K562 (cell line): ENCODE measurements at regions not wholly inside any gene's neighbourhood (a gene's known extent, or its start where the extent isn't known, plus 50 kb on each side); places are given as distances from the start of the nearest gene placed in this dataset.

ENCODE experiments used
- ATAC-seq: fragments of 200-7000 bp; cut with Tn5 transposase; 3 replicates; pipeline ENCODE4 v1.9.1; 2020; ENCODE audit warnings: moderate library complexity
- BruUV-seq: library from RNA; stranded (reverse); fragments of 400-500 nt; replicated peaks from 2 replicates; lab custom pipeline; 2021; lab: Mats Ljungman, UMichigan
- CTCF ChIA-PET: fragments of 300-600 bp; formaldehyde crosslinking; extraction: SDS; loops from one replicate; lab custom pipeline; 2021; ENCODE audit warnings: low intra/inter-chr PET ratio; lab: Yijun Ruan, JAX
- POLR2A ChIA-PET: fragments of 300-600, 350-650 bp; sonication (Branson Sonifier 250); formaldehyde crosslinking; extraction: SDS; loops from one replicate; lab custom pipeline; 2021; ENCODE audit warnings: antibody characterized with exemption, inconsistent platforms; lab: Yijun Ruan, JAX
- DNase-seq, 4 experiments: peaks; one replicate each; pipeline versions ENCODE4 v3.0.0 to v3.0.0-alpha.2; 2011 to 2018; ENCODE audit warnings: low spot score in 3 of 4, mixed read lengths in 3 of 4; ENCODE audit errors: extremely low read depth in 1 of 4
- FAIRE-seq: peaks from 2 replicates; lab custom pipeline; 2011; peaks lifted over from hg19 to GRCh38; lab: Jason Lieb, UNC
- H2AFZ ChIP-seq: 2 replicates; pipeline ENCODE4 v1.6.0; 2011; ENCODE audit warnings: low read depth, low read length, control low read depth, inconsistent platforms
- H3K27ac ChIP-seq: fragments of 200-600 bp; 3 replicates; pipeline ENCODE4 v1.8.0; 2011; ENCODE audit warnings: low read depth, mild to moderate bottlenecking, control low read depth, inconsistent platforms, low read length, moderate library complexity, mixed read lengths; ENCODE audit errors: extremely low read depth
- H3K27me3 ChIP-seq, 2 experiments: fragments of 300-600 bp in 1 of 2; 2 replicates in 1 of 2; 3 replicates in 1 of 2; pipeline versions ENCODE4 v1.6.0 to v1.8.0; 2011; ENCODE audit warnings: inconsistent platforms in 2 of 2, low read length in 2 of 2, mild to moderate bottlenecking in 1 of 2, mixed read lengths in 1 of 2, moderate library complexity in 1 of 2; ENCODE audit not compliant: control insufficient read depth in 2 of 2, insufficient read depth in 2 of 2
- H3K36me3 ChIP-seq: fragments of 300-600 bp; 3 replicates; pipeline ENCODE4 v1.8.0; 2011; ENCODE audit warnings: mild to moderate bottlenecking, low read length, inconsistent platforms; ENCODE audit not compliant: control insufficient read depth, insufficient read depth
- H3K4me1 ChIP-seq, 2 experiments: fragments of 200-600 bp in 1 of 2; replicated peaks in 1 of 2; 2 replicates in 1 of 2; 3 replicates in 1 of 2; pipeline versions ENCODE4 v1.5.1 to v1.8.0; 2011; ENCODE audit warnings: inconsistent platforms in 2 of 2, low read length in 2 of 2, mild to moderate bottlenecking in 1 of 2, mixed read lengths in 1 of 2, moderate library complexity in 1 of 2; ENCODE audit not compliant: control insufficient read depth in 2 of 2, insufficient read depth in 2 of 2
- H3K4me2 ChIP-seq: 2 replicates; pipeline ENCODE4 v1.6.1; 2011; ENCODE audit warnings: low read length, control low read depth, inconsistent platforms, mixed read lengths; ENCODE audit not compliant: insufficient read depth
- H3K4me3 ChIP-seq: fragments of 200-600 bp; sonication (generic), shearing (Covaris generic); 2 replicates; pipeline ENCODE4 v1.5.1; 2016; ENCODE audit warnings: control low read depth, inconsistent platforms
- H3K79me2 ChIP-seq: fragments of 200-600 bp; 3 replicates; pipeline ENCODE4 v1.8.0; 2011; ENCODE audit warnings: low read length, inconsistent platforms; ENCODE audit not compliant: control insufficient read depth, insufficient read depth
- H3K9ac ChIP-seq, 2 experiments: 2 replicates each; pipeline versions ENCODE4 v1.6.0 to v1.6.1; 2011; ENCODE audit warnings: low read depth in 2 of 2, low read length in 2 of 2, control low read depth in 1 of 2, inconsistent platforms in 1 of 2, mild to moderate bottlenecking in 1 of 2, mixed read lengths in 1 of 2; ENCODE audit not compliant: insufficient read depth in 1 of 2
- H3K9me1 ChIP-seq: one replicate; pipeline ENCODE4 v1.6.0; 2011; ENCODE audit warnings: inconsistent platforms, mild to moderate bottlenecking, low read length, moderate library complexity; ENCODE audit not compliant: control insufficient read depth, insufficient read depth
- H3K9me3 ChIP-seq: replicated peaks from 2 replicates; pipeline ENCODE4 v1.5.1; 2011; ENCODE audit warnings: low read depth, low read length, inconsistent platforms; ENCODE audit not compliant: control insufficient read depth, insufficient read depth
- H4K20me1 ChIP-seq: replicated peaks from 2 replicates; pipeline ENCODE4 v1.6.1; 2011; ENCODE audit warnings: low read length, inconsistent platforms, mixed read lengths; ENCODE audit not compliant: control insufficient read depth, insufficient read depth
- ARHGAP35 ChIP-seq: fragments of 450-650 bp; IDR thresholded peaks from 2 replicates; pipeline ENCODE4 v1.6.1; 2018; ENCODE audit not compliant: partially characterized antibody
- ARID2 ChIP-seq: fragments of 450-650 bp; IDR thresholded peaks from 2 replicates; pipeline ENCODE4 v1.6.1; 2017; ENCODE audit warnings: antibody characterized with exemption, mild to moderate bottlenecking
- BRF1 ChIP-seq: IDR thresholded peaks from 3 replicates; pipeline ENCODE4 v1.6.1; 2011; ENCODE audit warnings: borderline replicate concordance, mild to moderate bottlenecking; ENCODE audit not compliant: insufficient read length; ENCODE audit errors: extremely low read depth
- CBFA2T2 ChIP-seq: fragments of 450-650 bp; conservative IDR thresholded peaks from 2 replicates; pipeline ENCODE4 v1.6.1; 2017; ENCODE audit warnings: mild to moderate bottlenecking
- KAT2B ChIP-seq: IDR thresholded peaks from one replicate; pipeline ENCODE4 v1.6.1; 2012; ENCODE audit warnings: low read depth, mild to moderate bottlenecking, control low read depth, inconsistent platforms, low read length, moderate library complexity
- KDM2B ChIP-seq: fragments of 250-450 bp; sonication (Bioruptor Pico); IDR thresholded peaks from 2 replicates; pipeline ENCODE4 v1.8.0; 2021; ENCODE audit warnings: mild to moderate bottlenecking, moderate library complexity
- MEIS2 ChIP-seq: fragments of 450-650 bp; IDR thresholded peaks from 2 replicates; pipeline ENCODE4 v1.6.1; 2014; ENCODE audit warnings: mild to moderate bottlenecking; ENCODE audit not compliant: partially characterized antibody
- NEUROD1 ChIP-seq: fragments of 150-350 bp; IDR thresholded peaks from 2 replicates; pipeline ENCODE4 v1.6.1; 2014; ENCODE audit warnings: borderline replicate concordance, low read length, low read depth; ENCODE audit not compliant: partially characterized antibody
- NR4A1 ChIP-seq, 2 experiments: fragments of 250-450 bp in 1 of 2; fragments of 450-650 bp in 1 of 2; sonication (Bioruptor Pico) in 1 of 2; IDR thresholded peaks; 2 replicates each; pipeline versions ENCODE4 v1.4.0 to v1.6.1; 2016 to 2020; ENCODE audit warnings: mild to moderate bottlenecking in 2 of 2, missing compliant biosample characterization in 1 of 2, missing genetic modification characterization in 1 of 2, moderate library complexity in 1 of 2
- PHF20 ChIP-seq: fragments of 450-650 bp; IDR thresholded peaks from 2 replicates; pipeline ENCODE4 v1.6.1; 2018; ENCODE audit not compliant: partially characterized antibody
- SMAD4 ChIP-seq: fragments of 250-450 bp; sonication (Bioruptor Pico); conservative IDR thresholded peaks from 2 replicates; pipeline ENCODE4 v1.8.0; 2021; ENCODE audit warnings: inconsistent platforms, mild to moderate bottlenecking, moderate library complexity
- SP2 ChIP-seq: IDR thresholded peaks from 2 replicates; pipeline ENCODE4 v1.6.1; 2011; ENCODE audit warnings: mild to moderate bottlenecking, low read depth, low read length, moderate library complexity; ENCODE audit not compliant: poor library complexity, severe bottlenecking; ENCODE audit errors: extremely low read depth
- SREBF1 ChIP-seq: fragments of 150-350 bp; IDR thresholded peaks from 2 replicates; pipeline ENCODE4 v1.6.1; 2014; ENCODE audit warnings: antibody characterized with exemption, low read depth, low read length, borderline replicate concordance
- TSC22D4 ChIP-seq: fragments of 450-650 bp; IDR thresholded peaks from 2 replicates; pipeline ENCODE4 v1.6.1; 2016; ENCODE audit warnings: missing genetic modification characterization, missing biosample characterization, control low read depth
- ZFX ChIP-seq: sonication (generic); formaldehyde crosslinking; IDR thresholded peaks from 2 replicates; pipeline ENCODE4 v1.8.0; 2022; ENCODE audit warnings: mild to moderate bottlenecking, missing genetic modification reagents, moderate library complexity
- ZNF354B ChIP-seq: fragments of 250-450 bp; sonication (Bioruptor Pico); IDR thresholded peaks from 2 replicates; pipeline ENCODE4 v1.4.0; 2020
- WGBS: fragments of 100-300 bp; shearing (Covaris generic); methylation state at CpG from one replicate; pipeline ENCODE4 v1.1.6; 2016; ENCODE audit warnings: low coverage, mixed read lengths; ENCODE audit not compliant: insufficient coverage; ENCODE audit errors: missing lambda C conversion rate; 5-methylcytosine and 5-hydroxymethylcytosine counted together
- in situ Hi-C: fragments of 300-500 bp; cut with MboI; formaldehyde crosslinking; loops from 4 replicates; pipeline ENCODE4 v1.15.0; 2018; ENCODE audit warnings: inconsistent platforms, mixed read lengths
- intact Hi-C: fragments of 100-400 bp; cut with micrococcal nuclease; formaldehyde crosslinking; loops from 2 replicates; pipeline ENCODE4 v1.14.2; 2022

DNA sequence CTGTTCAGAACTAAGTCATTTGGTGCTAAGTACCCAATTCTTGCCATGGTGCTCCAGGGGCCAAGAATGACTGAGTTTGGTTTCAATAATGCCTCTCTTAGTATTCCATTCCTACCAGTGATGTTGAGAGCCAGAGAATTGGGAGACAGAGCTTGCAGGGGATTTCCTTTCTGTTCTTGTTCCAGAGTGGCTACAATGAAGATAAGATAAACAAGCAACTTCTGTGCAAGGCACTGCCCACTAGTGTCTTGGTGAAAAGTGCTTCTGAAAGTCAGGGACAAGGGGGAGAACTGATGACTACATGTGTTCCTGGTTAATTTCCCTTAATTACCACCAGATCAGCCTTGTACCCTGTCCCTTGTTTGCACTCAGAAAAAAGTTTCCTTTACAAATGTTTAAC lies 421.6 kb downstream of the BCKDHB start (continued):
- TF ChIP-seq ZFX (CRISPR knock-in tag) = no peak
- no peak for TF ChIP-seq BRF1
- TF ChIP-seq NEUROD1 = no peak

DNA sequence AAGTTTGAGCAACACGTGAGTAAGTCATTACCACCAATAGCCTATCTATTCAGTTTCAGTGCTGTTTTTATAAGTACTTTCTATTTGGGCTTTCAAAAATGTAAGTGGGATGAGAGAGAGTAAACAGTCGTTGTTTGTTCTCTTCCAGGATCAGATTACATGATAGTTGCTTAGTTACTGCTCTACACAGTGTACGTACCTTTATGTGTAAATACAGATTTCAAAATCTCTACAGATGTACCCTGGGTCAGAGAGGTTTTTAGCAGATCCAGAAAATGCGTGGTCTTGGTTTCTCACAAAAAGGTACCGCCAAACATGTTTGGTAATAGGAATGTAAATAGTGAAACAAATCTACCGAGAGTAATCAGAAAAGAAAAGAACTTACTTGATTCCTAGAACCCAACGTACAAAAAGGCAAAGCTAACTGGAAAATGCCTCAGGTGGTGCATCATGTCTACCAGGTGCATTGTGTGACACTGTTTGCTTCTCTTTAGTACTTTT lies 421.1 kb downstream of the BCKDHB start:
- ChIA-PET CTCF (no interaction called here), POLR2A (no interaction called here)
- no peaks in the 10 kb centered on the region for H3K9me3 ChIP-seq
- no peaks in the 10 kb centered on the region for H3K27me3 ChIP-seq
- H3K4me2 ChIP-seq = no peak overlapping the region
- no peaks in the 10 kb centered on the region for H3K79me2 ChIP-seq
- 0% methylated on average over 7 of the region's 7 CpGs for WGBS
- H3K4me3 ChIP-seq = no peak overlapping the region
- TF ChIP-seq ARHGAP35 = no peak
- TF ChIP-seq KAT2B = no peak
- no peak for TF ChIP-seq KDM2B (CRISPR knock-in tag)
- TF ChIP-seq MEIS2 = no peak
- TF ChIP-seq CBFA2T2 = no peak
- no peak for TF ChIP-seq PHF20
- TF ChIP-seq NR4A1 (CRISPR knock-in tag; IDR thresholded peaks at IDR 0.05) = no peak
- TF ChIP-seq NR4A1 (tag; IDR thresholded peaks at IDR 0.05) = no peak
- TF ChIP-seq TSC22D4 (tag) = no peak
- TF ChIP-seq ZNF354B (CRISPR knock-in tag) = no peak
- TF ChIP-seq SREBF1 = no peak
- no peak for TF ChIP-seq ARID2
- TF ChIP-seq SMAD4 (CRISPR knock-in tag) = no peak
- TF ChIP-seq SP2 = no peak
- H3K9me1 ChIP-seq = no peaks in the 10 kb centered on the region
- DNase-seq (no peak), ATAC-seq (no peak), FAIRE-seq (no peak)
- no peak overlapping the region for H3K27ac ChIP-seq
- H2AFZ ChIP-seq = no peak overlapping the region
- intact Hi-C loops = no loop called here
- no TSS peak for BruUV-seq
- no peaks in the 10 kb centered on the region for H3K4me1 ChIP-seq
- no peaks in the 10 kb centered on the region for H3K36me3 ChIP-seq
- in situ Hi-C loops = no loop called here
- H3K9ac ChIP-seq = no peak overlapping the region
- no peaks in the 10 kb centered on the region for H4K20me1 ChIP-seq
